Activated B cell treated with CpG ODN at 0.5 μM for 24 hours (primary cell): ENCODE measurements at regions not wholly inside any gene's neighbourhood (a gene's known extent, or its start where the extent isn't known, plus 50 kb on each side); places are given as distances from the start of the nearest gene placed in this dataset.

Source experiments
- ATAC-seq: fragments of 200-7000 bp; cut with Tn5 transposase; one replicate; pipeline ENCODE4 v1.10.0; 2021; ENCODE audit warnings: low read depth, mild to moderate bottlenecking, moderate library complexity
- CTCF ChIA-PET: fragments of 350-600 bp; sonication (Branson Sonifier 250); formaldehyde crosslinking; loops from one replicate; lab custom pipeline; 2021; ENCODE audit warnings: antibody characterized with exemption; lab: Charles Lee
- POLR2A ChIA-PET: fragments of 350-600 bp; sonication (Branson Sonifier 250); formaldehyde crosslinking; loops from one replicate; lab custom pipeline; 2021; ENCODE audit warnings: antibody characterized with exemption; lab: Charles Lee
- DNase-seq: peaks from one replicate; pipeline ENCODE4 v3.0.0; 2022
- H3K27ac Mint-ChIP-seq: one replicate; pipeline ENCODE4 v1.8.0; 2020; ENCODE audit warnings: mixed read lengths
- H3K27me3 Mint-ChIP-seq: one replicate; pipeline ENCODE4 v1.8.0; 2021; ENCODE audit warnings: mixed read lengths
- H3K36me3 Mint-ChIP-seq: one replicate; pipeline ENCODE4 v1.8.0; 2021; ENCODE audit warnings: low read depth, mixed read lengths
- H3K4me1 Mint-ChIP-seq: one replicate; pipeline ENCODE4 v1.8.0; 2021; ENCODE audit warnings: mixed read lengths
- H3K4me3 Mint-ChIP-seq: one replicate; pipeline ENCODE4 v1.8.0; 2020; ENCODE audit warnings: mild to moderate bottlenecking, mixed read lengths
- H3K9me3 Mint-ChIP-seq: one replicate; pipeline ENCODE4 v1.8.0; 2020; ENCODE audit warnings: mixed read lengths
- CTCF ChIP-seq: fragments of 200-600 bp; IDR thresholded peaks from one replicate; pipeline ENCODE4 v1.8.0; 2022; ENCODE audit warnings: antibody characterized with exemption, mild to moderate bottlenecking
- intact Hi-C: fragments of 100-400 bp; cut with micrococcal nuclease; formaldehyde crosslinking; loops from one replicate; pipeline ENCODE4 v1.15.1; 2024

GRCh38 chr4:164616961-164617360 lies 137.0 kb upstream of the SMIM31 start:
- H3K27ac Mint-ChIP-seq = no peak overlapping the region
- ATAC-seq = no peak
- H3K36me3 Mint-ChIP-seq = no peaks in the 10 kb centered on the region
- H3K27me3 Mint-ChIP-seq = no peaks in the 10 kb centered on the region
- intact Hi-C loops = no loop called here
- CTCF ChIA-PET = no interaction called here
- H3K4me3 Mint-ChIP-seq = no peak overlapping the region
- no peaks in the 10 kb centered on the region for H3K9me3 Mint-ChIP-seq
- POLR2A ChIA-PET = no interaction called here
- DNase-seq = no peak
- no peak for TF ChIP-seq CTCF
- peaks cover 2% of the 10 kb centered on the region for H3K4me1 Mint-ChIP-seq

- intact Hi-C loops = no loop called here
- Mint-ChIP-seq H3K4me3 (no peak overlapping the region), H3K9me3 (no peaks in the 10 kb centered on the region), H3K36me3 (no peaks in the 10 kb centered on the region), H3K27ac (no peak overlapping the region), H3K27me3 (no peaks in the 10 kb centered on the region), H3K4me1 (peaks cover 2% of the 10 kb centered on the region)
- POLR2A ChIA-PET = no interaction called here
- no peak for ATAC-seq
- no peak for DNase-seq
- CTCF ChIA-PET = no interaction called here
- TF ChIP-seq CTCF = no peak
Observed at GRCh38 chr4:164617426-164617825, 136.5 kb upstream of the SMIM31 start.

GRCh38 chr4:164617911-164618310 lies 136.0 kb upstream of the SMIM31 start:
- no peak overlapping the region for H3K27ac Mint-ChIP-seq
- ATAC-seq = no peak
- no peak for DNase-seq
- no peak for TF ChIP-seq CTCF
- peaks cover 2% of the 10 kb centered on the region for H3K4me1 Mint-ChIP-seq
- CTCF ChIA-PET = no interaction called here
- no peak overlapping the region for H3K4me3 Mint-ChIP-seq
- H3K9me3 Mint-ChIP-seq = no peaks in the 10 kb centered on the region
- intact Hi-C loops = no loop called here
- H3K27me3 Mint-ChIP-seq = no peaks in the 10 kb centered on the region
- POLR2A ChIA-PET = no interaction called here
- H3K36me3 Mint-ChIP-seq = no peaks in the 10 kb centered on the region

- no peak for TF ChIP-seq CTCF
- no peaks in the 10 kb centered on the region for H3K27me3 Mint-ChIP-seq
- no peak overlapping the region for H3K27ac Mint-ChIP-seq
- no peaks in the 10 kb centered on the region for H3K4me1 Mint-ChIP-seq
- ChIA-PET POLR2A (no interaction called here), CTCF (no interaction called here)
- intact Hi-C loops = no loop called here
- H3K9me3 Mint-ChIP-seq = peaks cover 9% of the 10 kb centered on the region
- no peak overlapping the region for H3K4me3 Mint-ChIP-seq
- ATAC-seq = no peak
- no peak for DNase-seq
- H3K36me3 Mint-ChIP-seq = no peaks in the 10 kb centered on the region
Observed at GRCh38 chr4:164621886-164622521, 131.9 kb upstream of the SMIM31 start.

- H3K4me1 Mint-ChIP-seq = no peaks in the 10 kb centered on the region
- H3K9me3 Mint-ChIP-seq = peaks cover 14% of the 10 kb centered on the region
- DNase-seq = no peak
- intact Hi-C loops = no loop called here
- H3K36me3 Mint-ChIP-seq = no peaks in the 10 kb centered on the region
- no peak for ATAC-seq
- H3K27me3 Mint-ChIP-seq = no peaks in the 10 kb centered on the region
- CTCF ChIA-PET = no interaction called here
- H3K27ac Mint-ChIP-seq = no peak overlapping the region
- no peak overlapping the region for H3K4me3 Mint-ChIP-seq
- TF ChIP-seq CTCF = no peak
- POLR2A ChIA-PET = no interaction called here
Observed at GRCh38 chr4:164623099-164623498, 130.8 kb upstream of the SMIM31 start.
